ENCODE measurements at regions not wholly inside any gene's neighbourhood (a gene's known extent, or its start where the extent isn't known, plus 50 kb on each side); places are given as distances from the start of the nearest gene placed in this dataset.

GRCh38 chr1:29444782-29445729 lies 208.7 kb downstream of the PTPRU start:
- TF ChIP-seq REST (IDR thresholded peaks at IDR 0.05; ENCODE audit: insufficient read depth in 1 of 2, low read depth in 2 of 2, low read length in 2 of 2): no peak
- no peak for TF ChIP-seq TAF1 (IDR thresholded peaks at IDR 0.05; ENCODE audit: borderline replicate concordance, insufficient read depth, low read length)
- no peak for TF ChIP-seq SIN3A (IDR thresholded peaks at IDR 0.05; ENCODE audit: borderline replicate concordance, insufficient read depth, low read length)
- no peak for TF ChIP-seq POLR2AphosphoS5 (IDR thresholded peaks at IDR 0.05; ENCODE audit: low read depth, low read length)
- no peak for TF ChIP-seq FOXP2 (optimal IDR thresholded peaks at IDR 0.05; ENCODE audit: borderline replicate concordance, extremely low read depth, extremely low read length, insufficient read depth)

GRCh38 chr1:29444081-29444715 lies 207.9 kb downstream of the PTPRU start:
- no peak for TF ChIP-seq POLR2AphosphoS5 (IDR thresholded peaks at IDR 0.05; ENCODE audit: low read depth, low read length)
- TF ChIP-seq REST (IDR thresholded peaks at IDR 0.05; ENCODE audit: insufficient read depth in 1 of 2, low read depth in 2 of 2, low read length in 2 of 2): no peak
- TF ChIP-seq FOXP2 (optimal IDR thresholded peaks at IDR 0.05; ENCODE audit: borderline replicate concordance, extremely low read depth, extremely low read length, insufficient read depth): no peak
- no peak for TF ChIP-seq TAF1 (IDR thresholded peaks at IDR 0.05; ENCODE audit: borderline replicate concordance, insufficient read depth, low read length)
- no peak for TF ChIP-seq SIN3A (IDR thresholded peaks at IDR 0.05; ENCODE audit: borderline replicate concordance, insufficient read depth, low read length)

- TF ChIP-seq REST (IDR thresholded peaks at IDR 0.05; ENCODE audit: insufficient read depth in 1 of 2, low read depth in 2 of 2, low read length in 2 of 2) (no peak), FOXP2 (optimal IDR thresholded peaks at IDR 0.05; ENCODE audit: borderline replicate concordance, extremely low read depth, extremely low read length, insufficient read depth) (no peak), SIN3A (IDR thresholded peaks at IDR 0.05; ENCODE audit: borderline replicate concordance, insufficient read depth, low read length) (no peak)
These were observed 205.8 kb downstream of the PTPRU start for GRCh38 chr1:29441916-29442668.

- TF ChIP-seq TAF1 (IDR thresholded peaks at IDR 0.05; ENCODE audit: borderline replicate concordance, insufficient read depth, low read length) (no peak), FOXP2 (optimal IDR thresholded peaks at IDR 0.05; ENCODE audit: borderline replicate concordance, extremely low read depth, extremely low read length, insufficient read depth) (no peak)
These were observed 203.3 kb downstream of the PTPRU start for GRCh38 chr1:29439615-29440014.

- TF ChIP-seq SIN3A (IDR thresholded peaks at IDR 0.05; ENCODE audit: borderline replicate concordance, insufficient read depth, low read length): no peak
- no peak for TF ChIP-seq REST (IDR thresholded peaks at IDR 0.05; ENCODE audit: insufficient read depth in 1 of 2, low read depth in 2 of 2, low read length in 2 of 2)
- TF ChIP-seq TAF1 (IDR thresholded peaks at IDR 0.05; ENCODE audit: borderline replicate concordance, insufficient read depth, low read length): no peak
- no peak for TF ChIP-seq POLR2AphosphoS5 (IDR thresholded peaks at IDR 0.05; ENCODE audit: low read depth, low read length)
- TF ChIP-seq FOXP2 (optimal IDR thresholded peaks at IDR 0.05; ENCODE audit: borderline replicate concordance, extremely low read depth, extremely low read length, insufficient read depth): no peak
These were observed 202.7 kb downstream of the PTPRU start for GRCh38 chr1:29438991-29439390.

All from PFSK-1 (cell line).